Gastrocnemius medialis (tissue), 4 donors: ENCODE measurements at regions not wholly inside any gene's neighbourhood (a gene's known extent, or its start where the extent isn't known, plus 50 kb on each side); places are given as distances from the start of the nearest gene placed in this dataset.

ENCODE experiments used
- POLR2A ChIP-seq, 2 donors: fragments of 450-650 bp; IDR thresholded peaks; one replicate each; pipeline ENCODE4 v1.6.1; 2017; ENCODE audit warnings: antibody characterized with exemption in 2 of 2, mild to moderate bottlenecking in 2 of 2, moderate library complexity in 2 of 2
- TF ChIP-seq, protein P1 (sequence below), 5 experiments: fragments of 450-650 bp in 3 of 5; fragments of 200-600 bp in 2 of 5; sonication (generic) in 2 of 5; IDR thresholded peaks in 4 of 5; conservative IDR thresholded peaks in 1 of 5; 1 replicate in 4 of 5; 2 replicates in 1 of 5; pipeline ENCODE4 v1.5.1; 2016 to 2019; ENCODE audit warnings: antibody characterized with exemption in 5 of 5, mild to moderate bottlenecking in 3 of 5, moderate library complexity in 3 of 5

- no peak for TF ChIP-seq POLR2A (IDR thresholded peaks at IDR 0.05)
- TF ChIP-seq, protein P1, sequence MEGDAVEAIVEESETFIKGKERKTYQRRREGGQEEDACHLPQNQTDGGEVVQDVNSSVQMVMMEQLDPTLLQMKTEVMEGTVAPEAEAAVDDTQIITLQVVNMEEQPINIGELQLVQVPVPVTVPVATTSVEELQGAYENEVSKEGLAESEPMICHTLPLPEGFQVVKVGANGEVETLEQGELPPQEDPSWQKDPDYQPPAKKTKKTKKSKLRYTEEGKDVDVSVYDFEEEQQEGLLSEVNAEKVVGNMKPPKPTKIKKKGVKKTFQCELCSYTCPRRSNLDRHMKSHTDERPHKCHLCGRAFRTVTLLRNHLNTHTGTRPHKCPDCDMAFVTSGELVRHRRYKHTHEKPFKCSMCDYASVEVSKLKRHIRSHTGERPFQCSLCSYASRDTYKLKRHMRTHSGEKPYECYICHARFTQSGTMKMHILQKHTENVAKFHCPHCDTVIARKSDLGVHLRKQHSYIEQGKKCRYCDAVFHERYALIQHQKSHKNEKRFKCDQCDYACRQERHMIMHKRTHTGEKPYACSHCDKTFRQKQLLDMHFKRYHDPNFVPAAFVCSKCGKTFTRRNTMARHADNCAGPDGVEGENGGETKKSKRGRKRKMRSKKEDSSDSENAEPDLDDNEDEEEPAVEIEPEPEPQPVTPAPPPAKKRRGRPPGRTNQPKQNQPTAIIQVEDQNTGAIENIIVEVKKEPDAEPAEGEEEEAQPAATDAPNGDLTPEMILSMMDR (IDR thresholded peaks at IDR 0.05 in 4 of 5, conservative IDR thresholded peaks at IDR 0.05 in 1 of 5): no peak
Measured at GRCh38 chr3:104672331-104672730, 694.4 kb upstream of the ALCAM start.
